ENCODE measurements at regions not wholly inside any gene's neighbourhood (a gene's known extent, or its start where the extent isn't known, plus 50 kb on each side); places are given as distances from the start of the nearest gene placed in this dataset.
A peak's percentile ranks its signal among the peaks of the same experiment; 100 is the strongest.

GRCh38 chr13:34750078-34750931 is 191.8 kb upstream of the NBEA start:
- peak in 1 of 2 donors; percentile 62 for DNase-seq (ENCODE audit: low read depth in 2 of 2)
- peak overlapping the region in 1 of 2 donors; percentile 19 for H3K4me3 ChIP-seq (replicated peaks in 1 of 2; ENCODE audit: low read depth in 2 of 2, low read length in 2 of 2)
- TF ChIP-seq, protein P1, sequence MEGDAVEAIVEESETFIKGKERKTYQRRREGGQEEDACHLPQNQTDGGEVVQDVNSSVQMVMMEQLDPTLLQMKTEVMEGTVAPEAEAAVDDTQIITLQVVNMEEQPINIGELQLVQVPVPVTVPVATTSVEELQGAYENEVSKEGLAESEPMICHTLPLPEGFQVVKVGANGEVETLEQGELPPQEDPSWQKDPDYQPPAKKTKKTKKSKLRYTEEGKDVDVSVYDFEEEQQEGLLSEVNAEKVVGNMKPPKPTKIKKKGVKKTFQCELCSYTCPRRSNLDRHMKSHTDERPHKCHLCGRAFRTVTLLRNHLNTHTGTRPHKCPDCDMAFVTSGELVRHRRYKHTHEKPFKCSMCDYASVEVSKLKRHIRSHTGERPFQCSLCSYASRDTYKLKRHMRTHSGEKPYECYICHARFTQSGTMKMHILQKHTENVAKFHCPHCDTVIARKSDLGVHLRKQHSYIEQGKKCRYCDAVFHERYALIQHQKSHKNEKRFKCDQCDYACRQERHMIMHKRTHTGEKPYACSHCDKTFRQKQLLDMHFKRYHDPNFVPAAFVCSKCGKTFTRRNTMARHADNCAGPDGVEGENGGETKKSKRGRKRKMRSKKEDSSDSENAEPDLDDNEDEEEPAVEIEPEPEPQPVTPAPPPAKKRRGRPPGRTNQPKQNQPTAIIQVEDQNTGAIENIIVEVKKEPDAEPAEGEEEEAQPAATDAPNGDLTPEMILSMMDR (IDR thresholded peaks at IDR 0.05; ENCODE audit: low read depth, low read length), result no peak

- DNase-seq (ENCODE audit: low read depth in 2 of 2), result no peak
- TF ChIP-seq, protein P1 (IDR thresholded peaks at IDR 0.05; ENCODE audit: low read depth, low read length), result no peak
- H3K4me3 ChIP-seq (replicated peaks in 1 of 2; ENCODE audit: low read depth in 2 of 2, low read length in 2 of 2), result no peak overlapping the region
These were observed 191.0 kb upstream of the NBEA start for GRCh38 chr13:34751044-34751443.

DNA sequence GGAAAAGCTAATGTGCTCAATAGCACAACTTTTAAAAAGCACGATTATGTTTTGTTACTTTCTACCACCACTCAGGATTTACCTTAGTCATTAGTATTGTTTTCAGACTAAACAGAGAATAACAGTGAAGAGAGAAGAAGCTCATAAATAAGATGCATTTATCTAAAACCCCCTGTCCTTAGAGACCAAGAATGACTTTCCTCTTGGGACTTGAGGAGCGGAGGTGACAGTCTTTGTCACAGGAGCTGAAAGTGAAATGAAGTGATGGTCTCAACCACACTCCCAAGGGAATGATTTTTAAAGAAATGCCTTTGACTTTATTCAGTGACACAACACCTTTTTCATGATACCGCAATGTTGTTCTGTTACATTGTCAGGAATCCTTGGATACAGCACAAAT is 190.6 kb upstream of the NBEA start:
- DNase-seq (ENCODE audit: low read depth in 2 of 2), result no peak
- TF ChIP-seq, protein P1 (IDR thresholded peaks at IDR 0.05; ENCODE audit: low read depth, low read length), result no peak
- H3K4me3 ChIP-seq (replicated peaks in 1 of 2; ENCODE audit: low read depth in 2 of 2, low read length in 2 of 2), result no peak overlapping the region

DNA sequence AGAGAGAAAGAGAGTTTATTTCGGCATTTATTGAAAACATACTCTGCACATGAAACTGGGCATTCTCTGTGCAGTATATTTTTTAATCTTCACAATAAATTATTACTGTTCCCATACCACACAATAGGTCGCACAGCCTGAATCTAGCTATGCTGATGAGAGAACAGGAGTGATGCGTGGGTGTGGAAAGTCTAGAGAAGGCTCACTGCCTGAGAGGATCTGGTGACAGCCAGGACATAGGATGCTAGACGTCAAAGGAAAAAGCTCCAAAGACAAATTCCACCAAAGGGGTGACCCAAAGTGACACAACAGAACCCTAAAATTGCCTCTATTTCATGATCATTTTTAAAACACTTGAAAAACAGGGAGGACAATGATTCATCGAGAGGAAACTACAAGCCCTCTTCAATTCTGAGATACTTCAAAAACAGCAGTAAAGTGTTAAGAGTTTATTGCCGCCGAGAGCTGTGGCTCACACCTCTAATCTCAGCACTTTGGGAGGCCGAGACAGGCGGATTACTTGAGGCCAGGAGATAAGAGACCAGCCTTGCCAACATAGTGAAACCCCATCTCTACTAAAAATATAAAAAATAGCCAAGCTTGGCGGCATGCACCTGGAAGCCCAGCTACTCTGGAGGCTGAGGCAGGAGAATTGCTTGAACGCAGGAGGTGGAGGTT is 189.6 kb upstream of the NBEA start:
- DNase-seq (ENCODE audit: low read depth in 2 of 2), result peak in 1 of 2 donors; percentile 4
- no peak overlapping the region for H3K4me3 ChIP-seq (replicated peaks in 1 of 2; ENCODE audit: low read depth in 2 of 2, low read length in 2 of 2)
- TF ChIP-seq, protein P1 (IDR thresholded peaks at IDR 0.05; ENCODE audit: low read depth, low read length), result no peak

GRCh38 chr13:34756136-34756535 is 185.9 kb upstream of the NBEA start:
- no peak for DNase-seq (ENCODE audit: low read depth in 2 of 2)
- TF ChIP-seq, protein P1 (IDR thresholded peaks at IDR 0.05; ENCODE audit: low read depth, low read length), result no peak
- no peak overlapping the region for H3K4me3 ChIP-seq (replicated peaks in 1 of 2; ENCODE audit: low read depth in 2 of 2, low read length in 2 of 2)

- TF ChIP-seq, protein P1 (IDR thresholded peaks at IDR 0.05; ENCODE audit: low read depth, low read length), result no peak
- H3K4me3 ChIP-seq (replicated peaks in 1 of 2; ENCODE audit: low read depth in 2 of 2, low read length in 2 of 2), result no peak overlapping the region
- DNase-seq (ENCODE audit: low read depth in 2 of 2), result no peak
These were observed 185.5 kb upstream of the NBEA start for GRCh38 chr13:34756572-34756971.

All from cardiac fibroblast (primary cell).